Sciatic nerve (tissue), 2 donors: ENCODE measurements at regions not wholly inside any gene's neighbourhood (a gene's known extent, or its start where the extent isn't known, plus 50 kb on each side); places are given as distances from the start of the nearest gene placed in this dataset.
"Not testable (repeated sequence)": the region's sequence is repeated elsewhere in the genome, so short reads cannot be mapped to it uniquely, and the experiment has no call there.

Experiments used
- ATAC-seq: fragments of 200-7000 bp; cut with Tn5 transposase; one replicate; pipeline ENCODE4 v1.9.1; 2020; ENCODE audit warnings: mild to moderate bottlenecking, moderate library complexity
- DNase-seq: peaks from one replicate; pipeline ENCODE4 v3.0.0-alpha.2; 2020; ENCODE audit warnings: low spot score
- intact Hi-C: fragments of 100-400 bp; cut with DNase I; formaldehyde crosslinking; loops from one replicate; pipeline ENCODE4 v1.14.2; 2022
- donor health status: DM: no; HTN: no; CAD: no.
- donor health status: DM: no; HTN: no; CAD: no.

DNA sequence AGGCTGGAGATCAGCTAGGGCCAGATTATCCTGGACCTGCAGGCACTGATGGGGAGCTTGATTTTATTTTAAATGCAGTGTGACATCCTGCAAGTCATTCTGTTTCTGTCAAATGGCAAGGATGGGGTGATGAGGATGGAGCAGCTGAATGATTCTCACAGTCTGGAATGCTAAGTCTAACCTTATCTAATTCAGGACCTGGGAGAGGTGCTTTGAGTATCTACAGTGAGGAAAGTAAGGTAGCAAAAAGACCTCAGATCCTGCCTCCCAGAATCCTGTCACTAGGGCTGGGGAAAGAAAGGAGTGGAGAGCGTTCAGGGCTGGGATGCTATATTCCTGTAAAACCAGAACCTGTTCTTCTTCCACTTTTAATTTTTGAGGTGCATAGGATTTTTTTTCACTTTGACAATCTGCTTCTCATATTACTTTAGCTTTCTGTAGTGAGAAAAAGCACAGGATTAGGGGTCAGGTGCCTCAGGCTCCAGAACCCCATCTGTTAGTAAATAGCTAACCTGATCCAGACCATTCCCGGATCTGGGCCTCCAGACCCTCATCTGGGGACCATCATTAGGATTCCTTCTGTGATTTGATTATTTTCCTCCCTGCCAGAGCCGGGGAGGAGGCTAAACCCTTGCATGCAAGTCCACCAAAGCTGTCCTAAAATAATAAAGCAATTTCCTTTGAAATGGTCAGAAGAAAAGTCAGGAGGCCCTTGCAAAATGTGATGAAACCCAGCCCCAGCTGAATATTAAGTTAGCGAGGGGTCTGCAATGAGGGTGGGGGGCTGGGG, 54.7 kb downstream of the ASCL1 start:
- intact Hi-C loops, result no loop called here

DNA sequence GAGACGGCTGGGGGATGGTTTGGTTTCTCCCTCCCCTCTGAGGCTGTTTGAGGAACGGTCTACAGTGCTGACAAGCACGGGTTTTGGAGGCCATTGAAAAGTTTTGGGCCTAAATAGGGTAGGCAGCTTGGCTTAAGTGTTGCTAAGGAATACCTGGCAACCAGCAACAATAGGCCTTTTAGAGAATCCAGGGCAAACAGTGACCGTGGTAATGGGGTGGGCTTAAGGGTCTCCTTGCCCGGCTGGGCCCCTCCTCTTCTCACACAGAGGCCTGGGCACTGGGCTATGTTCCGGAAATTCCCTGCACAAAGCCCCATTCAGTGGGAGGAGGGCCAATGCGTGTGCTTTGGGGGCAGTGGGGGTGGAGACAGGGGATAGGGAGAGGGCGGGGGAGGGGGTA, 55.4 kb downstream of the ASCL1 start:
- DNase-seq (no peak), ATAC-seq (peak; percentile 15)
- intact Hi-C loops, result no loop called here

More for the DNA sequence above, 54.7 kb downstream of the ASCL1 start:
- DNase-seq (no peak), ATAC-seq (no peak)

DNA sequence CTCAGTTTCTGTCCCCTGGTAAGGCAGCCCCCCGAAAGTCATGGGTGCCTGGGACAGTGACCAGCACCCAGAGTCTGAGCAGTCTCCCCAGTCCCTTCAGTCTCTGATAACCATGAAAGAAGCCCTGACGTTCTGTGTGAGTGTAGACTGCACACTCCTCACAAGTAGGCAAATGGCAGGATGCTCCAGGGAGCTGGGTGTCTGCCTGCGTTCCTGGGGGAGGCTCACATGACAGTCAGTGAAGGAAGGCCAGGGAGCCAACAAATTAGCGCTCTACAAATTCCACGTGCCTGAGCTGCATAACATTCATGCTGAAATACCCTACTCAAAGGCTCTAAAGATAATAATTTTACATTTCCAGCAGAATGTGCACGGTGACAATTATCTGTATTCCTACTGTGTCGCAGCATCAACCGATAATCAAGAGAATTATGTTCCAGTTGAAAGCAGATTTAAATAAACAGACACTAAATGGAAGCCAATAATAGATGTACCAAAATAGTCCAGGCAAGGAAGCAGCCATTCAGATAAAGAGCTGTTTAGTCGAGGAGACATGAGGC, 56.3 kb downstream of the ASCL1 start:
- DNase-seq (no peak), ATAC-seq (peak; percentile 22)
- intact Hi-C loops, result no loop called here

DNA sequence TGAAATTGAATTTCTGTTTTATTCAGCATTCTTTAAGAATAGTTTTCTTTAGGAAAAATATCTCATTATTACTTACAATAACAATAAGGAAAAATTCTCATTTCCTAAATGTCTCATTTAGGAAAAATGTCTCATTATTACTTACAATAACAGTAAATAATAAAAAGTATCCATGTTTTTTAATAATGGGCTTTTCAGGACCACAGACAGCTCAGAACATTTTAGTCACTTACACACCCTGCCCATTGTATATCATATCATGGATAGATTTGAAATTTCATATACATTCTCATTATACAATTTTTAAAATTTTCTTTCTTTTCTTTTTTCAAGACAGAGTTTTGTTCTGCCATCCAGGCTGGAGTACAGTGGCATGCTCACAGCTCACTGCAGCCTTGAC, 58.9 kb downstream of the ASCL1 start:
- DNase-seq (no peak), ATAC-seq (no peak)
- intact Hi-C loops, result no loop called here

DNA sequence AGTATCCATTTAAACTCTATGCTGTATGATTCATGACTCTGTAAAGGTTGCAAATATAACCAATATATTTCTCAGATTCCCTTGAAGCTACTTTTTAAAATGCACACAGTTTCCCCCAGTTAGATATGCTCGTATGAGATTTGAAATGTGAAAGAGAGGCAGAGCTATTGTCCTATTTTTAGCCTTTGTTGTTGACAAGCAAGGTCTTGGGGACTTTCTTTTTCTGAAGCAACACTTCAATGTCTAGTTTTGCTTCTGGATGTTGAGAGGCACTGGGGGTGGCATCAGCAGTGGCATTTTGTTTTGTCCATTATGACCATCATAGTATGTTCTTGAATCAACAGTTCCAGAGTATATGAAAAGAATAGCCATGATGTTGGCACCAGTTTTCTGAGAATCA, 63.4 kb downstream of the ASCL1 start:
- no peak for ATAC-seq
- intact Hi-C loops, result no loop called here
- no peak for DNase-seq

DNA sequence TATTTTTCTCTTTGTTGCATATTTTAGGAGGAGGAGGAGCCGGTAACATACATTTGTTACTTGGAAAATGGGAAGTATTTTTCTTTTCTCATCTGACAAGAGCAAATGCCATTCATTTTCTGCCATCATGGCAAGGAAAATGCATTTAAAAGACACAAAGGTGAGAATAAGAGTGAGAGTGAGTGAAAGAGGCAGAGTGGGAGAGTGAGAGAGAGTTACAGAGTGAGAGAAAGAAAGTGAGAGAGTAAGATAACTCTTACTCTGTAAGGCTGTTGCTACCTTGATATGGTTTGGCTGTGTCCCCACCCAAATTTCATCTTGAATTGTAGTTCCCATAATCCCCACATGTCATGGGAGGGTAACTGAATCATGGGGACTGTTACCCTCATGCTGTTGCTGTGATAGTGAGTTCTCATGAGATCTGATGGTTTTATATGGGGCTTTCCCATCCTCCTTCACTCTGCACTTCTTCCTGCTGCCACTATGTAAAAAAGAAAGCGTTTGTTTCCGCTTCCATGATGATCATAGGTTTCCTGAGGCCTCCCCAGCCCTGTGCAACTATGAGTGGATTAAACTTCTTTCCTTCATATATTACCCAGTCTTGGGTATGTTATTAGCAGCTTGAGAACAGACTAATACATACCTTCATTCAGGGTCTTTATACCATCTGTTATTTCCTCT, 64.2 kb downstream of the ASCL1 start:
- ATAC-seq (no peak), DNase-seq (no peak)
- intact Hi-C loops, result no loop called here

DNA sequence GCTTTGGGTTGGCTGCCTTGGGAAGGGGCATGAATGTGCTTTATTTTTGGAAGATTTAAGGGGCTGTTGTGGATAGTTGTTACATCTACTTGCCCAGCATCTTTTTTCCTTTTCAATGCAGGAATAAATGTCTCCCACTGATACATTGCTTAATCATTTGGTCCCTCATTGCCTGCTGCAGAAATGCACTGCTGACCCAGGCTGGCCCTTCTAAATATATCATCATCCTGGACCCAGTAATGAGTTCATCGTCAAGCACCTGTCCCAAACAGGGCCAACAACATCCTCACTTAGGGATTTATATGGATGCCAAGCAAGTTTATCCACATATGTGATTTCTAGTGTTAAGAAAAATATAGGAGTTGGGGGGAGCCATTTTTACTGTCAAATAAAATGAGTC, 67.2 kb downstream of the ASCL1 start:
- DNase-seq (no peak), ATAC-seq (no peak)
- intact Hi-C loops, result no loop called here

DNA sequence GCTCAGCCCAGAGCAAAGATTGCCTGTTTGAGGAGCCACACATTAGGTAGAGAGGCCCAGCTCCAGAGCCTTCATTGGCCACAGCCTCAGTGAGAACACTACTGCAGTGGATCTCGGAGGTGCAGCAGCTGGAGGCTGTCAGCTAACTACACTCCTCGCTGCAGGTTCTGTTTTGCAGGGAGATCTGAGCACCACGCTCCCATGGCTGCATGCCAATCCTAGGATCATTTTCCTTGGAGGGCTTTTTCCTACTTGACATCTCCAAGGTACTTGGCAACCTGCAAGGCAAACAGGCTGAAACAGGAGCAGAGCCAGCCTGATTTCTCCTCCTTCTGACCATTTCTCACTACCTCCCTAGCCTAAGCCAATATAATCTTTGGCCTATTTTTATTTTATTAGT, 69.2 kb downstream of the ASCL1 start:
- ATAC-seq, DNase-seq, intact Hi-C loops: not testable (repeated sequence)

DNA sequence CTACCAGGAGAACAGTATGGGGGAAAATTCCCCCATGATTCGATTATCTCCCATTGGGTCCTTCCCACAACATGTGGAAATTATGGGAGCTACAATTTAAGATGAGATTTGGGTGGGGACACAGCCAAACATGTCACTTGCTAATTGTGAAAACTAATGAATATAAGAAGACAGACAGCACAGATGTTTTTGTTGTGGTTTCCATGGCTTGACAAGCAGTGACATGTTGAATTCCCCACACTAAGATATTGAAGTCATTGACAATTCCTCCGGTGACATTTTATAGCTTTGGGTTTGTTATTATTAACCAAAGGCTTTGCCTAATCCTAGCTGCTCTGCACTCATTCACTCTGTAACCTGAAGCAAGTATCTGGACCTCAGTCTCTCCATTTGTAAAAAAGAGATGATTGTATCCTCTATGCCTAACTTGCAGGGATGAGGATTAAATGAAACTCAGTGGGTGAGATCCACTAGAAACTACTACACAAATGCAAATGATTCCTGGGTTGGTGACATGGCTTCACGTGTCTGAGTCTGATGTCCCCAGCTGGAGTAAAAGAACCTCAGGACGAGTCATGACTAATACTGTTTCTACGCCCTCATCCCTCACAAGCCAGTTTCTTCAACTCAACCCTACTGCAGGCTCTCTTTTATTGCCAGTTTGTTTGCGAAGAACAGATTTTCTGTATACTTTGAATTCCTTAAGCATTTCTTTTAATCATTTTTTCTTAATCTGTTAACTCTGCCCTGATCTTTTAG, 71.6 kb downstream of the ASCL1 start:
- ATAC-seq, result no peak
- intact Hi-C loops, result no loop called here
- DNase-seq, result no peak

DNA sequence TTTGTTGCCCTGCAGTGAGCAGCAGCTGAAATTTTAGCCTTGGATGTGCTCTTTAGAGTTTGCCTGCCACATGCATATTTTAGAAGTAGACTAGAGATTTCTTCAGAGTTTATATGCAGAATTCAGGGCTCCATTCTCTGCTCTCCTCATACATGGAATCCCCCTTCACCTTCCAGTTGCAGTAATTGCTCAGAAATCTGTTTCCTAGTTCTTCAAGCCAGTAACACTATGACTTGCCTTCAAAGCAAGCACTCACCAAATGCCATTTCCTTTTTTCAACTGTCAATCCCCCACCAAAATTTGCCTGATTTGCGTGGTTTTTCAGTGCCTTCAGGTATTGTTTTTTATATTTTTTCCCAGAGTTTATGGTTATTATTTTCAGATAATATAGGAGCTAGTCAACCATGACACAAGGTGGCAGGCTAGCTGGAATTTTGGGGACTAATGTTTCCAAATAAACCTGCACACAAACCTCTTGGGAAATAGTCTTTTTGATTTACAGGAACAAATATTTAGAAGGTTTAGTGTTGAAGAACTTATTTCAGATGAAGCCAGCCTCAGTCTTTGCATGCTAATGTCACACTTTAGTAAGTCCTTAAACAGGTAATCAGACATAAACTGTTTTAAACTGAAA, 79.2 kb downstream of the ASCL1 start:
- DNase-seq, result no peak
- intact Hi-C loops, result no loop called here
- no peak for ATAC-seq

DNA sequence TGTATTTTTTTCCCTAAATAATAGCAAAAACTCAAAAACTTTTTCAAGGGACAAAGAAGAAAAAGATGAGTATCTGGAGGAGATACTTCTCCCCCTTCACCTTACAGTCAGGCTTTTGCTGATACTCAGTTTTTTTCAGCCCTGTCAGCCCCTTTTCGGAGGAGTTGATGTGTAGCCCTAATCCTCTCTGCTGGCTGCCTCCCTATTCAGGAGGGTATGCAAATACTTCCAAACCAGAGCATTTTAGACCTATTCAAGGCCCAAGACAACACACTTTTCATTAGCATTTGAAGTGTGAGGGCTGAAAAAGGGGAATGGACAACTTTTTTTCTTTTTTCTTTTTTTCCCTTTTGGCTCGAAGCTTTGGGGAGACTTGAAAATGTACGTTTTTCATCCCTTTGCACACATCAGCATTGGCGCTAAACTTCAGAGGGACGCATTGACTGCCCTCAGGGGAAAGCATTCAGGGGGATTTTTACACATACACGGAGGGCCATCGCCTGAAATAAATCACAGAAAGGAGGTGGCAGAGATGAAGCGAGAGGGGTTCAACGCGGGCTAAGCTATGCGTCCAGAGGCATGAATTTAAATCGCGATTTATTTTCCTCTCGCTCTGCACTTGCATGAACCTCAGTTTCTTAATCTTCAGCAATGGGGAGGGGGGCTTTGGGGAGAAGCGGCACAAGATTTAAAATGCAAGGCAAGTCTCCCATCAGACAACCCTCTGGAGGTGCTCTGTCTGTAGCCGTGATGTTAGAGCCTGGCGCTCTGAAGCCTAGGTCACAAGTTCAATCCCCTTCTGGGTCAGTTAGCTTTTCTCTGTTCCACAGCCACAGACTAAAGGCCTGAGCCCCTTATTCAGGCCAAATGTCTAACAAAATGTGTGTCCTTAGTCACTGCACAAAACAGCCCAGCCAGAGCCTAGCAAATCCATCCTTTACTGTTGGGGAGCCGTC, 86.3 kb downstream of the ASCL1 start:
- ATAC-seq (no peak), DNase-seq (no peak)
- intact Hi-C loops, result no loop called here

DNA sequence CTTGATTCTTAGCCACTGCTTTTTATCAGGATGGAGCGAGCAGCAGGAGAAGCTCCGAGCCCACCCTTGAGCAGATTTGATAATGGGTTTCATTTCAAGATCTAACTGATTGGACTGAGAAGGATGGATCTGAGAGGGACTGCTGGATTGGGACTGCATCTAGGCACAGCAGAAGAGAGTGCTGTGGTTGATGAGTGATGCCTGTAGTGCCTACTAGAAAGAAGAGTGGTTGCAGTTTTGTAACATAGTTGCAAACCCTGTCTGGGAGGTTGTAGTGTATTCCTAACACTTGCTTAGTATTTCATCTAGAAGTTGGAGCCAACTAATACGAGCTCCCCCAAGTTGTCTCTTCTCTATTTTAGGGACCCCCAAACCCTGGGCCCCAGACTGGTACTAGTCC, 88.7 kb downstream of the ASCL1 start:
- ATAC-seq (no peak), DNase-seq (no peak)
- intact Hi-C loops, result no loop called here

DNA sequence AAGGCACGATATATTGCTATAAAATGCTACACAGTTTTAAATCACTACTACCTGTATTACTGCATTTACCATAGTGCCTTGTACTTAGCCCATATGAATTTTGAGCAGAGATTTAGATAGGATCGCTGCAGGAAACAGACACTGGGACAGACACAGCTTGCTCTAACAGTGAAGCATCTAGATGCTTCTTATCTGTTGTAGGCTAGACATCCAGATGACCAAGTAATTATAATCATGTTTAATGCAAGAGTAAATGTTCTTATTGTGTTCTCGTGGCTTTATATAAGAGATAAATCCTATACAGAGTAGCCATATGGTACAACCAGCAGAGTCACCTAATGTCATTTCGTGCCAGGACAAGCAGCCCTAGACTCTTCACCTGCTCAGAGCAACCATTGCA, 92.8 kb downstream of the ASCL1 start:
- ATAC-seq (no peak), DNase-seq (no peak)
- intact Hi-C loops, result no loop called here

DNA sequence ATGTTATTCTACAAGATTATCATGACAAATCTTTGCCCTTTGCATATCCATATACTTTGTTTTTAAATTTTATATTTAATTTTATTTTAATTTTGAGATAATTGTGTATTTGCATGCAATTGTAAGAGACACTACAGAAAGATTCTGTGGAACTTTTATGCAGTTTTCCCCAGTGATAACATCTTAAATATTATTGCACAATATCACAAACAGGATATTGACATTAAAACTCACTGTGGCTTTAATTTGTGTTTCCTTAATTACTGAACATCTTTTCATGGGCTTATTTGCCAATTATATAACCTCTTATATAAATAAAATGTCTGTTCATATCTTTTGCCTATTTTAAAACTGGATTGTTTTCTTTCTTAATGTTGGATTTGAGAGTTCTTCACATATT, 95.6 kb downstream of the ASCL1 start:
- intact Hi-C loops, result no loop called here
- no peak for ATAC-seq
- no peak for DNase-seq

DNA sequence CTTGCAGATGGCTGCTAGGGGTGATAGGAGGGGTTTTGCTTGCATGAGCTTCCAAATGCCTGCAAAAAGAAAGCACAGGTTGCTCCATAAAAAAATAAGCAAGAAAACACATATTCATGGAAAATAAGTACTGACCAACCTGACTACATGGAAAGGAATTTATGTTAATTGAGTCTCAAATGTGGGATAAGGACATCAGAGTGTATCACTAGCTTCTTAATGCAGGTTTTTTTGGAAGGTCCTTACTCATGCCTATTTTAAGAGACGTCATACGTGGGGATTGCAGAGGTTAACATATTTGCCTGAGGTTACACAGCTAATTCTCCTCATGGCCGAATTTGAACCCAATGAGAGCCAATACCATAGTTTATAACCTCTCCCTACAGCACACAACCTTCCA, 116.2 kb downstream of the ASCL1 start:
- DNase-seq (no peak), ATAC-seq (no peak)
- intact Hi-C loops, result no loop called here

DNA sequence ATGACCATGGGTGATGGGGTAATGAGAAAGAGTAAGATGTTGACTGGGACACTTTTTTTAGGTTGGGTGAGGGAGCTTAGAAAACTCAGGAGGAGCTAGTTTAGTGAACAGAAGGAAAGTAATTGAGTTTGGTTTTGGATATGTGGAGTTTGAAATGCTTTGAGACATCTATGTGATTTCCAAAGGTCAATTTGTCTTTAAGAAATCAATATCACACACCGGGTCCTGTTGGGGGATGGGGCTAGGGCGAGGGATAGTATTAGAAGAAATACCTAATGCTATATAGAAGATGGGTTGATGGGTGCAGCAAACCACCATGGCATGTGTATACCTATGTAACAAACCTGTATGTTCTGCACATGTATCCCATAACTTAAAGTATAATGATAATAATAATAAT, 118.4 kb downstream of the ASCL1 start:
- no peak for ATAC-seq

DNA sequence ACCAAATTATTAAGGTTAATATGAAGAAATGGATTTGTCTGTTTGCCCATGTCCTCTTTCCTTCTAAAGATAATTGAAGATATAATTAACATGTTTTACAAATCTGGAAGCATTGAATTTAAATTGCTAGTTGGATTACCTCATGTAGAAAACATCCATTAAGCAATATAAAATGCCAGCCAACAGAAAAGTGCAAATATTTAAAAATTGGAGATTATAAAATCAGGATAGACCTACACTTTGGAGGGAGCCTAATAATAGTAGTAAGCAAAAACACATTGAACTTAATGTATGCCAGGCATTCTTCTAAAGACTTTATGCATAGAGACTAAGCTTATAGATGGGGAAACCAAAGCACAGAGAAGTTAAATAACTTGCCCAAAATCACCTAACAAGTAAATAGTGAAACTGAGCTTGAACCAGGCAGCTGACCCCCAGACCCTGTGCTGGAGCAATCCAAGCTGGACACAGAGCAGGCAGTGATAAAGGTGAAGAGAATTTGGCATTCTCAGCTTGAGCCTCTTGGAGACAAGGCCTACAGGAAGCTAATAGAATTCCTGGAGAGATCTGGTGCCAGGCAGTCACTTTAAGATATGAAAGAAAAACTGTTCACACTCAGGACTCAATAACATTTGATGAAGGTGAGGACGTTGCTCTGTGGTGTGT, 119.8 kb downstream of the ASCL1 start:
- DNase-seq, result no peak
- intact Hi-C loops, result no loop called here
- ATAC-seq, result no peak

More for the DNA sequence above, 118.4 kb downstream of the ASCL1 start:
- no peak for DNase-seq
- intact Hi-C loops, result no loop called here

DNA sequence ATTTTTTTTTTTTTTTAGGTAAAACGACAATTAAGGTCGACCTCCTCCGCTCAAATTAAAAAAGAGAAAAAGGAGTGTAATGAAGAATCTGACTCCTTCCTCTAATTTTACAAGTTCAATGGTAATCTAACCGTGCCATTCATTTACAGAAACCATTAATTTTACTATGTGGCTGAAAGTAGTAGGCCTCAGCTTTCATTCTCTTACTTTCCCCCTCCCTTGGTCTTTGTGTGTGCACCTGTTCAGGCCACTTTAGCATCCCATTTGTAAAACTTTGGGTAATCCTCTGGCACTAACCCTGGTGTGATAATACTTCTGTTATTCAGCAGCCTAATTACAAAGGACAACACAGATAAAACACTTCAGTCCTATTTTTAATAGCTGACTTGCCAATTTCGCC, 128.1 kb downstream of the ASCL1 start:
- ATAC-seq (no peak), DNase-seq (no peak)
- intact Hi-C loops, result no loop called here
